Panc1 (cell line): ENCODE measurements at regions not wholly inside any gene's neighbourhood (a gene's known extent, or its start where the extent isn't known, plus 50 kb on each side); places are given as distances from the start of the nearest gene placed in this dataset.

ENCODE experiments used
- SIN3A ChIP-seq: IDR thresholded peaks from 2 replicates; pipeline ENCODE4 v1.6.1; 2012; ENCODE audit warnings: low read depth, mild to moderate bottlenecking, low read length, moderate library complexity, borderline replicate concordance; ENCODE audit not compliant: insufficient read depth
- TCF7L2 ChIP-seq: IDR thresholded peaks from 2 replicates; pipeline ENCODE4 v1.6.1; 2011; ENCODE audit warnings: mild to moderate bottlenecking, low read depth, low read length, inconsistent platforms
- TF ChIP-seq, protein P1 (sequence below): fragments of 450-650 bp; IDR thresholded peaks from 2 replicates; pipeline ENCODE4 v1.5.1; 2017; ENCODE audit warnings: mild to moderate bottlenecking

DNA sequence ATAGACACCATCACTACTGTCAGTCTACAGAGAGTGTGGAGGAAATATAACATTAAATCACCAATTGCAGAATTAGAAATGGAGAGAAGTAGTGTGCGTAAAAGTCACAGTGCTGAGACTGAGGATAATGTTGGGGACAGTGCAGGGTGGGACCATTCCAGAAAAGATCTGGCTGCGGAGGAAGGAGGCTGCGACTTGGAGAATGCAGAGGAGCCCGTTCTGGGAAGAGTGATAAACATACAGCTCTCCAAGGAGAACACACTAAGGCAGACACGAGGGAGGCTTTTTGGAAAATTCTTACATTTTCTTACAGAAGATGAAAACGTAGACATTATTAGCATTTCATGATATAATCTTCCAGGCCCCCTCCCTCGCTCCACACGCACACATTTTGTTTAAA is 337.8 kb downstream of the IRS2 start:
- TF ChIP-seq, protein P1, sequence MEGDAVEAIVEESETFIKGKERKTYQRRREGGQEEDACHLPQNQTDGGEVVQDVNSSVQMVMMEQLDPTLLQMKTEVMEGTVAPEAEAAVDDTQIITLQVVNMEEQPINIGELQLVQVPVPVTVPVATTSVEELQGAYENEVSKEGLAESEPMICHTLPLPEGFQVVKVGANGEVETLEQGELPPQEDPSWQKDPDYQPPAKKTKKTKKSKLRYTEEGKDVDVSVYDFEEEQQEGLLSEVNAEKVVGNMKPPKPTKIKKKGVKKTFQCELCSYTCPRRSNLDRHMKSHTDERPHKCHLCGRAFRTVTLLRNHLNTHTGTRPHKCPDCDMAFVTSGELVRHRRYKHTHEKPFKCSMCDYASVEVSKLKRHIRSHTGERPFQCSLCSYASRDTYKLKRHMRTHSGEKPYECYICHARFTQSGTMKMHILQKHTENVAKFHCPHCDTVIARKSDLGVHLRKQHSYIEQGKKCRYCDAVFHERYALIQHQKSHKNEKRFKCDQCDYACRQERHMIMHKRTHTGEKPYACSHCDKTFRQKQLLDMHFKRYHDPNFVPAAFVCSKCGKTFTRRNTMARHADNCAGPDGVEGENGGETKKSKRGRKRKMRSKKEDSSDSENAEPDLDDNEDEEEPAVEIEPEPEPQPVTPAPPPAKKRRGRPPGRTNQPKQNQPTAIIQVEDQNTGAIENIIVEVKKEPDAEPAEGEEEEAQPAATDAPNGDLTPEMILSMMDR = no peak
- no peak for TF ChIP-seq SIN3A
- TF ChIP-seq TCF7L2 = no peak
